A549 (cell line): ENCODE measurements at regions not wholly inside any gene's neighbourhood (a gene's known extent, or its start where the extent isn't known, plus 50 kb on each side); places are given as distances from the start of the nearest gene placed in this dataset.

Experiments
- CEBPB ChIP-seq, 2 experiments: fragments of >200 bp in 1 of 2; sonication (Bioruptor Twin) in 1 of 2; formaldehyde crosslinking in 1 of 2; IDR thresholded peaks; 2 replicates each; pipeline ENCODE4 v1.6.1; 2012 to 2016
- CHD2 ChIP-seq: fragments of 150-350 bp; IDR thresholded peaks from 2 replicates; pipeline ENCODE4 v1.6.1; 2014; ENCODE audit warnings: low read length; ENCODE audit not compliant: partially characterized antibody
- CTCF ChIP-seq: fragments of >200 bp; sonication (Bioruptor Twin); formaldehyde crosslinking; IDR thresholded peaks from 3 replicates; pipeline ENCODE4 v1.5.1; 2016
- EP300 ChIP-seq, 2 experiments: fragments of >200 bp; sonication (Bioruptor Twin); formaldehyde crosslinking; IDR thresholded peaks; 2 replicates in 1 of 2; 3 replicates in 1 of 2; pipeline ENCODE4 v1.6.1; 2016 to 2017
- FOSL2 ChIP-seq, 2 experiments: fragments of 450-650 bp in 1 of 2; fragments of >200 bp in 1 of 2; sonication (Bioruptor Twin) in 1 of 2; formaldehyde crosslinking; IDR thresholded peaks; 2 replicates each; pipeline versions ENCODE4 v1.5.0 to v1.6.1; 2016 to 2020; ENCODE audit warnings: mild to moderate bottlenecking in 1 of 2, moderate library complexity in 1 of 2
- JUNB ChIP-seq: fragments of >200 bp; sonication (Bioruptor Twin); formaldehyde crosslinking; IDR thresholded peaks from 2 replicates; pipeline ENCODE4 v1.6.1; 2016
- MAFK ChIP-seq: fragments of 450-650 bp; IDR thresholded peaks from 2 replicates; pipeline ENCODE4 v1.6.1; 2014; ENCODE audit not compliant: partially characterized antibody
- RAD21 ChIP-seq, 2 experiments: fragments of >200 bp in 1 of 2; sonication (Bioruptor Twin) in 1 of 2; formaldehyde crosslinking in 1 of 2; IDR thresholded peaks in 1 of 2; conservative IDR thresholded peaks in 1 of 2; 2 replicates in 1 of 2; 3 replicates in 1 of 2; pipeline ENCODE4 v1.6.1; 2012 to 2018; ENCODE audit warnings: inconsistent platforms in 1 of 2
- RARB ChIP-seq: fragments of 250-450 bp; sonication (Bioruptor Pico); IDR thresholded peaks from 2 replicates; pipeline ENCODE4 v1.8.0; 2021; ENCODE audit warnings: mild to moderate bottlenecking, moderate library complexity
- RFX5 ChIP-seq: fragments of 450-650 bp; IDR thresholded peaks from 2 replicates; pipeline ENCODE4 v1.7.1; 2014; ENCODE audit warnings: antibody characterized with exemption, mild to moderate bottlenecking, moderate library complexity
- SREBF2 ChIP-seq: fragments of 450-650 bp; IDR thresholded peaks from 2 replicates; pipeline ENCODE4 v1.6.1; 2014; ENCODE audit warnings: mild to moderate bottlenecking, moderate library complexity
- USF2 ChIP-seq: fragments of 450-650 bp; IDR thresholded peaks from 2 replicates; pipeline ENCODE4 v1.6.1; 2014; ENCODE audit warnings: antibody characterized with exemption
- TF ChIP-seq, protein P1 (sequence below): fragments of 250-450 bp; sonication (Bioruptor Pico); IDR thresholded peaks from 2 replicates; pipeline ENCODE4 v1.5.0; 2021; ENCODE audit warnings: mild to moderate bottlenecking, moderate library complexity, borderline replicate concordance

- TF ChIP-seq USF2 (no peak), JUNB (no peak), CHD2 (no peak), SREBF2 (no peak), CEBPB (IDR thresholded peaks at IDR 0.05) (no peak), EP300 (IDR thresholded peaks at IDR 0.05) (no peak), CTCF (no peak), RAD21 (conservative IDR thresholded peaks at IDR 0.05 in 1 of 2, IDR thresholded peaks at IDR 0.05 in 1 of 2) (no peak), FOSL2 (IDR thresholded peaks at IDR 0.05) (no peak), FOSL2 (CRISPR knock-in tag; IDR thresholded peaks at IDR 0.05) (no peak), MAFK (no peak), RFX5 (no peak), RARB (CRISPR knock-in tag) (no peak)
- TF ChIP-seq, protein P1, sequence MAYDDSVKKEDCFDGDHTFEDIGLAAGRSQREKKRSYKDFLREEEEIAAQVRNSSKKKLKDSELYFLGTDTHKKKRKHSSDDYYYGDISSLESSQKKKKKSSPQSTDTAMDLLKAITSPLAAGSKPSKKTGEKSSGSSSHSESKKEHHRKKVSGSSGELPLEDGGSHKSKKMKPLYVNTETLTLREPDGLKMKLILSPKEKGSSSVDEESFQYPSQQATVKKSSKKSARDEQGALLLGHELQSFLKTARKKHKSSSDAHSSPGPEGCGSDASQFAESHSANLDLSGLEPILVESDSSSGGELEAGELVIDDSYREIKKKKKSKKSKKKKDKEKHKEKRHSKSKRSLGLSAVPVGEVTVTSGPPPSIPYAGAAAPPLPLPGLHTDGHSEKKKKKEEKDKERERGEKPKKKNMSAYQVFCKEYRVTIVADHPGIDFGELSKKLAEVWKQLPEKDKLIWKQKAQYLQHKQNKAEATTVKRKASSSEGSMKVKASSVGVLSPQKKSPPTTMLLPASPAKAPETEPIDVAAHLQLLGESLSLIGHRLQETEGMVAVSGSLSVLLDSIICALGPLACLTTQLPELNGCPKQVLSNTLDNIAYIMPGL, result no peak
These were observed 1078.9 kb downstream of the TUSC7 start for GRCh38 chr3:117788506-117788905.
